GM23338 (cell line): ENCODE measurements at regions not wholly inside any gene's neighbourhood (a gene's known extent, or its start where the extent isn't known, plus 50 kb on each side); places are given as distances from the start of the nearest gene placed in this dataset.

ENCODE experiments used
- ATAC-seq: fragments of 200-7000 bp; cut with Tn5 transposase; 3 replicates; pipeline ENCODE4 v1.9.1; 2020
- DNase-seq: peaks from one replicate; pipeline ENCODE4 v3.0.0-alpha.2; 2015; ENCODE audit warnings: low spot score
- H2AFZ ChIP-seq: fragments of 200-600 bp; sonication (generic); 2 replicates; pipeline ENCODE4 v1.8.0; 2016; ENCODE audit warnings: antibody characterized with exemption, mild to moderate bottlenecking, moderate library complexity
- H3F3A ChIP-seq: fragments of 200-600 bp; sonication (generic); replicated peaks from 2 replicates; pipeline ENCODE4 v1.8.0; 2017; ENCODE audit warnings: antibody characterized with exemption, mixed run types, low read depth
- H3K27ac ChIP-seq: fragments of 200-600 bp; sonication (generic); 2 replicates; pipeline ENCODE4 v1.6.1; 2016; ENCODE audit warnings: low read depth
- H3K27me3 ChIP-seq: fragments of 200-600 bp; sonication (generic); 2 replicates; pipeline ENCODE4 v1.8.0; 2016; ENCODE audit warnings: mild to moderate bottlenecking, mixed run types, moderate library complexity; ENCODE audit not compliant: insufficient read depth
- H3K36me3 ChIP-seq: fragments of 200-600 bp; sonication (generic); 2 replicates; pipeline ENCODE4 v1.8.0; 2016; ENCODE audit warnings: mild to moderate bottlenecking; ENCODE audit not compliant: insufficient read depth
- H3K4me1 ChIP-seq: fragments of 200-600 bp; sonication (generic); 2 replicates; pipeline ENCODE4 v1.8.0; 2016; ENCODE audit warnings: mild to moderate bottlenecking, moderate library complexity; ENCODE audit not compliant: insufficient read depth
- H3K4me2 ChIP-seq: fragments of 200-600 bp; sonication (generic); 2 replicates; pipeline ENCODE4 v1.7.1; 2017; ENCODE audit warnings: mixed run types
- H3K4me3 ChIP-seq: fragments of 200-600 bp; sonication (generic); 2 replicates; pipeline ENCODE4 v1.6.1; 2016; ENCODE audit warnings: mixed run types
- H3K79me2 ChIP-seq: fragments of 200-600 bp; sonication (generic); replicated peaks from 2 replicates; pipeline ENCODE4 v1.8.0; 2017; ENCODE audit warnings: mild to moderate bottlenecking; ENCODE audit not compliant: insufficient read depth
- H3K9me2 ChIP-seq: fragments of 200-600 bp; sonication (generic); 2 replicates; pipeline ENCODE4 v1.8.0; 2017; ENCODE audit not compliant: insufficient read depth
- H4K20me1 ChIP-seq: fragments of 200-600 bp; sonication (generic); replicated peaks from 2 replicates; pipeline ENCODE4 v1.8.0; 2017; ENCODE audit warnings: mild to moderate bottlenecking; ENCODE audit not compliant: insufficient read depth
- H3K27ac Mint-ChIP-seq: 2 replicates; pipeline ENCODE4 v1.8.0; 2020; ENCODE audit warnings: inconsistent platforms, mild to moderate bottlenecking, moderate library complexity, mixed read lengths
- H3K27me3 Mint-ChIP-seq: 3 replicates; pipeline ENCODE4 v1.8.0; 2022; ENCODE audit warnings: low read depth, mild to moderate bottlenecking, moderate library complexity, mixed read lengths, inconsistent platforms; ENCODE audit not compliant: insufficient read depth, poor library complexity
- H3K36me3 Mint-ChIP-seq: 3 replicates; pipeline ENCODE4 v1.8.0; 2021; ENCODE audit warnings: low read depth, mild to moderate bottlenecking, inconsistent platforms, moderate library complexity, mixed read lengths
- H3K4me1 Mint-ChIP-seq: 3 replicates; pipeline ENCODE4 v1.8.0; 2020; ENCODE audit warnings: mild to moderate bottlenecking, inconsistent platforms, mixed read lengths
- H3K4me3 Mint-ChIP-seq: 3 replicates; pipeline ENCODE4 v1.8.0; 2021; ENCODE audit warnings: moderate library complexity, mild to moderate bottlenecking, inconsistent platforms, mixed read lengths
- H3K9me3 Mint-ChIP-seq: 3 replicates; pipeline ENCODE4 v1.8.0; 2020; ENCODE audit warnings: moderate library complexity, mild to moderate bottlenecking, inconsistent platforms, mixed read lengths
- CREB1 ChIP-seq: fragments of 250-450 bp; sonication (Bioruptor Pico); IDR thresholded peaks from 2 replicates; pipeline ENCODE4 v1.5.0; 2020; ENCODE audit warnings: low read depth, mild to moderate bottlenecking, moderate library complexity
- EZH2 ChIP-seq: fragments of 200-600 bp; sonication (generic); IDR thresholded peaks from one replicate; pipeline ENCODE4 v1.8.0; 2017; ENCODE audit warnings: antibody characterized with exemption, mild to moderate bottlenecking, low read depth; ENCODE audit not compliant: unreplicated experiment
- EZH2phosphoT487 ChIP-seq: fragments of 200-600 bp; sonication (generic); IDR thresholded peaks from one replicate; pipeline ENCODE4 v1.8.1; 2018; ENCODE audit warnings: antibody characterized with exemption; ENCODE audit not compliant: unreplicated experiment
- JUNB ChIP-seq: IDR thresholded peaks from one replicate; pipeline ENCODE4 v1.6.1; 2016; ENCODE audit warnings: antibody characterized with exemption; ENCODE audit not compliant: unreplicated experiment
- NANOG ChIP-seq: IDR thresholded peaks from 2 replicates; pipeline ENCODE4 v1.6.1; 2016; ENCODE audit warnings: antibody characterized with exemption, borderline replicate concordance
- STAT1 ChIP-seq: IDR thresholded peaks from one replicate; pipeline ENCODE4 v1.6.1; 2016; ENCODE audit warnings: antibody characterized with exemption; ENCODE audit not compliant: unreplicated experiment
- ZNF331 ChIP-seq: fragments of 250-450 bp; sonication (Bioruptor Pico); IDR thresholded peaks from 2 replicates; pipeline ENCODE4 v1.5.0; 2020; ENCODE audit warnings: low read depth, mild to moderate bottlenecking, moderate library complexity
- TF ChIP-seq, protein P1 (sequence below), 2 experiments: fragments of 200-600 bp in 1 of 2; sonication (generic) in 1 of 2; conservative IDR thresholded peaks; 2 replicates each; pipeline versions ENCODE4 v1.5.1 to v1.6.1; 2016 to 2017; ENCODE audit warnings: antibody characterized with exemption in 2 of 2, low read depth in 2 of 2, mild to moderate bottlenecking in 2 of 2, moderate library complexity in 1 of 2
- TF ChIP-seq, protein P2 (sequence below): IDR thresholded peaks from one replicate; pipeline ENCODE4 v1.6.1; 2018; ENCODE audit warnings: antibody characterized with exemption; ENCODE audit not compliant: unreplicated experiment

DNA sequence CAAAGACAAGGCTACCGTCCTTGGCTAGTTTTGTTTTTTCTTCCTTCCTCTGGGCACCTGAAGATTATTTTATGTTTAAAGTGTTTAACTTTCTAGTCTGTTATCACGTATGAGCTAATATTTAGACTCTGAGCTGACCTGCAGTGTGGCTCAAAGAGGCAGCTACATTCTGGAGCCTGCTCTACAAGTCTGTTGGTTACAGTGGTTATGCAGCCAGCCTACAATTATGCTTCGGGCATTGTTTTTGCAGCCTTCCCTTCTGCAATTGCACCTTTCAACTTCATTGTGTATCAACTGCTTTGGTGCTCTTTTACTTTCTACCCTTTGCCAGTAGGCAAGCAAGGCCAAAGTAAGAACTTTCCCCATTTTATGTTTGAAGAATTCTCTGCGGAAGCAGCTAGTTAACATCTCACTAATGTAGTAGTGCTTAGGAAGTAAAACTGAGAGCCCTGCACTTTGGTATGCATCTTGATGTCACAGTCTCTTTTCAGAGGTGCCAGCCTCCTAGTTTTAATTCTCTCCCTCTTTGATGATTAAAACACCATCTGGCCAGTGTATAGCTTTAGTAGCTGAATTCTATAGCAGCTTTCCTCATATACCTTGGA is 322.1 kb downstream of the FAM170A start:
- Histone ChIP-seq H3K9me2 (no peaks in the 10 kb centered on the region), H3K27ac (0 out of 2 replicates have a peak overlapping the region, but pooled peaks have one; percentile 11), H3F3A (no peaks in the 10 kb centered on the region), H3K4me3 (no peak overlapping the region), H3K4me2 (no peak overlapping the region), H2AFZ (peak overlapping the region; percentile 60; the same call in 1 of the 2 replicates), H3K27me3 (no peaks in the 10 kb centered on the region), H3K79me2 (no peaks in the 10 kb centered on the region), H3K4me1 (peaks cover 17% of the 10 kb centered on the region), H4K20me1 (no peaks in the 10 kb centered on the region), H3K36me3 (no peaks in the 10 kb centered on the region)
- H3K4me1 Mint-ChIP-seq, result peaks cover 29% of the 10 kb centered on the region
- ATAC-seq, result peak; percentile 81
- no peak overlapping the region for H3K4me3 Mint-ChIP-seq
- H3K27me3 Mint-ChIP-seq, result no peaks in the 10 kb centered on the region
- DNase-seq, result peak; percentile 12
- no peak for TF ChIP-seq CREB1 (CRISPR knock-in tag)
- 0 out of 2 replicates have a peak, but pooled peaks have one; percentile 25 for TF ChIP-seq NANOG
- no peak for TF ChIP-seq ZNF331 (CRISPR knock-in tag)
- H3K27ac Mint-ChIP-seq, result peak overlapping the region; percentile 74; the same call in 1 of the 2 replicates
- peaks cover 28% of the 10 kb centered on the region for H3K9me3 Mint-ChIP-seq
- H3K36me3 Mint-ChIP-seq, result peaks cover 15% of the 10 kb centered on the region; the same call in 2 of the 3 replicates

DNA sequence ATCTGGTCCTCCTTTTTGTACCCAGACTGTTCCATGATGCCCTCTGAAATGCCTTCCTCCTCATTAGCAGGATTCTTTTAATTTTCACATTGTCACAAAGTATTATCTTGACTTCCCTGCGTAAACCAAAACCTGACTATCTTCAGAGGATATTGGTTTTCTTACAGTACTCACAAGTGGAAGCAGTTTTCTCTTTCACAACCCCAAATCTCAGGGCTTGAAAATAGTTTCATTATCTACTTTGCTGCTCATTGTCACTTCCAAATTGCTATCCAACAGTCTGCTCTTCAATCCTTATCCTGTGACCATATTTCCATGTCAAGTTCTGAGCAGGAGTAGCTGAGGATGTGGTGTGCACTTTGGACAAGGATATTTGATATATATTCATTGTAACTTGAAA is 324.1 kb downstream of the FAM170A start:
- Histone ChIP-seq H3F3A (no peaks in the 10 kb centered on the region), H3K36me3 (no peaks in the 10 kb centered on the region), H3K27me3 (no peaks in the 10 kb centered on the region), H3K4me1 (peaks cover 17% of the 10 kb centered on the region), H4K20me1 (no peaks in the 10 kb centered on the region), H3K27ac (no peak overlapping the region), H3K79me2 (no peaks in the 10 kb centered on the region), H3K4me3 (no peak overlapping the region), H3K4me2 (no peak overlapping the region), H2AFZ (no peak overlapping the region), H3K9me2 (no peaks in the 10 kb centered on the region)
- H3K4me3 Mint-ChIP-seq, result no peak overlapping the region
- TF ChIP-seq EZH2phosphoT487 (no peak), STAT1 (no peak), ZNF331 (CRISPR knock-in tag) (no peak), NANOG (no peak)
- TF ChIP-seq, protein P1, sequence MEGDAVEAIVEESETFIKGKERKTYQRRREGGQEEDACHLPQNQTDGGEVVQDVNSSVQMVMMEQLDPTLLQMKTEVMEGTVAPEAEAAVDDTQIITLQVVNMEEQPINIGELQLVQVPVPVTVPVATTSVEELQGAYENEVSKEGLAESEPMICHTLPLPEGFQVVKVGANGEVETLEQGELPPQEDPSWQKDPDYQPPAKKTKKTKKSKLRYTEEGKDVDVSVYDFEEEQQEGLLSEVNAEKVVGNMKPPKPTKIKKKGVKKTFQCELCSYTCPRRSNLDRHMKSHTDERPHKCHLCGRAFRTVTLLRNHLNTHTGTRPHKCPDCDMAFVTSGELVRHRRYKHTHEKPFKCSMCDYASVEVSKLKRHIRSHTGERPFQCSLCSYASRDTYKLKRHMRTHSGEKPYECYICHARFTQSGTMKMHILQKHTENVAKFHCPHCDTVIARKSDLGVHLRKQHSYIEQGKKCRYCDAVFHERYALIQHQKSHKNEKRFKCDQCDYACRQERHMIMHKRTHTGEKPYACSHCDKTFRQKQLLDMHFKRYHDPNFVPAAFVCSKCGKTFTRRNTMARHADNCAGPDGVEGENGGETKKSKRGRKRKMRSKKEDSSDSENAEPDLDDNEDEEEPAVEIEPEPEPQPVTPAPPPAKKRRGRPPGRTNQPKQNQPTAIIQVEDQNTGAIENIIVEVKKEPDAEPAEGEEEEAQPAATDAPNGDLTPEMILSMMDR (conservative IDR thresholded peaks at IDR 0.05; ENCODE audit: low read depth in 2 of 2), result no peak
- no peak overlapping the region; the same call in 1 of the 2 replicates for H3K27ac Mint-ChIP-seq
- H3K27me3 Mint-ChIP-seq, result no peaks in the 10 kb centered on the region
- peaks cover 27% of the 10 kb centered on the region for H3K4me1 Mint-ChIP-seq
- ATAC-seq (no peak), DNase-seq (no peak)
- peaks cover 11% of the 10 kb centered on the region; the same call in 2 of the 3 replicates for H3K36me3 Mint-ChIP-seq
- H3K9me3 Mint-ChIP-seq, result peaks cover 23% of the 10 kb centered on the region

DNA sequence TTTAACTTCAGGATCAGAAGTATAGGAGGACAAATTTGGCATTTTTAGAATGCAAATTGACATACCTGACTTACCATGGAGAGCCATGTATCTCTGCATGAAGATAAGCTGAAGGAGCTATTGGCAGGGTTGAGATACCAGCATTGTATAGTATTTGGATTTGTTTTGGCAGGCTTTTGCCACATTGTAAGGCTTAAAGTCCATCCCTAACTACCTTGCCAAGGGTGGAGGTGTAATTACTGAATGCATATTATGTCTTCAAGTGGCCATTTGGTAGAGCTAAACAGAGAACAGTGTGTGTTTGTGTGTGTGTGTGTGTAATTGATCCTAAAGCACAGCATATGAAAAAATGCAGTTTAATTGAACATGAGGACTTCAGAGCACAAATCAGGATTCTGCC is 324.7 kb downstream of the FAM170A start:
- no peak overlapping the region for H3K4me3 Mint-ChIP-seq

More for the DNA sequence above, 324.7 kb downstream of the FAM170A start:
- Mint-ChIP-seq H3K4me1 (peaks cover 26% of the 10 kb centered on the region), H3K36me3 (peaks cover 11% of the 10 kb centered on the region; the same call in 2 of the 3 replicates), H3K9me3 (peaks cover 25% of the 10 kb centered on the region), H3K27me3 (no peaks in the 10 kb centered on the region), H3K27ac (no peak overlapping the region)
- Histone ChIP-seq H3K4me2 (no peak overlapping the region), H3F3A (no peaks in the 10 kb centered on the region), H3K4me1 (peaks cover 17% of the 10 kb centered on the region), H3K4me3 (no peak overlapping the region), H3K27ac (no peak overlapping the region), H3K27me3 (no peaks in the 10 kb centered on the region), H4K20me1 (no peaks in the 10 kb centered on the region), H3K36me3 (no peaks in the 10 kb centered on the region), H3K9me2 (no peaks in the 10 kb centered on the region), H3K79me2 (no peaks in the 10 kb centered on the region), H2AFZ (no peak overlapping the region)
- DNase-seq (no peak), ATAC-seq (no peak)
- no peak for TF ChIP-seq JUNB
- TF ChIP-seq, protein P1 (conservative IDR thresholded peaks at IDR 0.05; ENCODE audit: low read depth in 2 of 2), result no peak
- TF ChIP-seq, protein P2, sequence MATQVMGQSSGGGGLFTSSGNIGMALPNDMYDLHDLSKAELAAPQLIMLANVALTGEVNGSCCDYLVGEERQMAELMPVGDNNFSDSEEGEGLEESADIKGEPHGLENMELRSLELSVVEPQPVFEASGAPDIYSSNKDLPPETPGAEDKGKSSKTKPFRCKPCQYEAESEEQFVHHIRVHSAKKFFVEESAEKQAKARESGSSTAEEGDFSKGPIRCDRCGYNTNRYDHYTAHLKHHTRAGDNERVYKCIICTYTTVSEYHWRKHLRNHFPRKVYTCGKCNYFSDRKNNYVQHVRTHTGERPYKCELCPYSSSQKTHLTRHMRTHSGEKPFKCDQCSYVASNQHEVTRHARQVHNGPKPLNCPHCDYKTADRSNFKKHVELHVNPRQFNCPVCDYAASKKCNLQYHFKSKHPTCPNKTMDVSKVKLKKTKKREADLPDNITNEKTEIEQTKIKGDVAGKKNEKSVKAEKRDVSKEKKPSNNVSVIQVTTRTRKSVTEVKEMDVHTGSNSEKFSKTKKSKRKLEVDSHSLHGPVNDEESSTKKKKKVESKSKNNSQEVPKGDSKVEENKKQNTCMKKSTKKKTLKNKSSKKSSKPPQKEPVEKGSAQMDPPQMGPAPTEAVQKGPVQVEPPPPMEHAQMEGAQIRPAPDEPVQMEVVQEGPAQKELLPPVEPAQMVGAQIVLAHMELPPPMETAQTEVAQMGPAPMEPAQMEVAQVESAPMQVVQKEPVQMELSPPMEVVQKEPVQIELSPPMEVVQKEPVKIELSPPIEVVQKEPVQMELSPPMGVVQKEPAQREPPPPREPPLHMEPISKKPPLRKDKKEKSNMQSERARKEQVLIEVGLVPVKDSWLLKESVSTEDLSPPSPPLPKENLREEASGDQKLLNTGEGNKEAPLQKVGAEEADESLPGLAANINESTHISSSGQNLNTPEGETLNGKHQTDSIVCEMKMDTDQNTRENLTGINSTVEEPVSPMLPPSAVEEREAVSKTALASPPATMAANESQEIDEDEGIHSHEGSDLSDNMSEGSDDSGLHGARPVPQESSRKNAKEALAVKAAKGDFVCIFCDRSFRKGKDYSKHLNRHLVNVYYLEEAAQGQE, result no peak
- TF ChIP-seq EZH2, result no peak
